ENCODE measurements at regions not wholly inside any gene's neighbourhood (a gene's known extent, or its start where the extent isn't known, plus 50 kb on each side); places are given as distances from the start of the nearest gene placed in this dataset.
"Not testable (repeated sequence)": the region's sequence is repeated elsewhere in the genome, so short reads cannot be mapped to it uniquely, and the experiment has no call there.

DNA sequence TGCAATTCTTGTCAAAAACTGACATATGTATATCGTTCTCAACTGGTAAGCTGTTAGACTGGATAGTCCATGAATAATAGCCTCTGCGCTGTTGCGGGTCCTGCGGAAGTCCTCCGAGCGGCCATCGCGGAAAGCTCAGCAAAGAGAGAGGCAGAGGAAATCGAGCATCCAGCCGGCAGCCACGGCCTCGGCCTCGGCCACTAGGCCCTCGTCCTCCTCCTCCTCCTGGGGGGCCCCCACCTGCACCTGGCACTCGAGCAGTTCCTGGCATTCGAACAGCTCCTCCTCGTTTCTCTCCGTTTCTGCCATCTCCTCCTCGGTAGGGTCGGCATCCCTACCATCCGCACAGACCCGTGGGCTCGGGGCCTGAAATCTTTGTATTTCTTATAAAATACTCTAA, 111.2 kb upstream of the CYLC1 start:
- DNase-seq, result peak in 1 of 51 donors; percentile 0

DNA sequence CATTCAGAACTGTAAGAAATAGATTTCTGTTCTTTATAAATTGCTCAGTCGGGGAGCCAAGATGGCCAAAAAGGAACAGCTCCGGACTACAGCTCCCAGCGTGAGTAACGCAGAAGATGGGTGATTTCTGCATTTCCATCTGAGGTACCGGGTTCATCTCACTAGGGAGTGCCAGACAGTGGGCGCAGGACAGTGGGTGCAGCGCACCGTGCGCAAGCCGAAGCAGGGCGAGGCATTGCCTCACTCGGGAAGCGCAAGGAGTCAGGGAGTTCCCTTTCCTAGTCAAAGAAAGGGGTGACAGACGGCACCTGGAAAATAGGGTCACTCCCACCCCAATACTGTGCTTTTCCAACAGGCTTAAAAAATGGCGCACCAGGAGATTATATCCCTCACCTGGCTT, 110.5 kb upstream of the CYLC1 start:
- not testable (repeated sequence) for DNase-seq

GRCh38 chrX:83759872-83760271, 101.1 kb upstream of the CYLC1 start:
- DNase-seq, result no peak

GRCh38 chrX:83771664-83772063, 89.3 kb upstream of the CYLC1 start:
- no peak for DNase-seq

Data from hypothalamus (tissue), 51 donors.